C4-2B (cell line): ENCODE measurements at regions not wholly inside any gene's neighbourhood (a gene's known extent, or its start where the extent isn't known, plus 50 kb on each side); places are given as distances from the start of the nearest gene placed in this dataset.
A peak's percentile ranks its signal among the peaks of the same experiment; 100 is the strongest.
"Not testable (repeated sequence)": the region's sequence is repeated elsewhere in the genome, so short reads cannot be mapped to it uniquely, and the experiment has no call there.

ENCODE experiments used
- H3K27ac ChIP-seq: fragments of 450-650 bp; 2 replicates; pipeline ENCODE4 v1.5.1; 2017
- CTCF ChIP-seq: fragments of 450-650 bp; conservative IDR thresholded peaks from 2 replicates; pipeline ENCODE4 v1.5.1; 2017; ENCODE audit warnings: mild to moderate bottlenecking
- ZFX ChIP-seq: fragments of 450-650 bp; IDR thresholded peaks from 2 replicates; pipeline ENCODE4 v1.6.1; 2017

DNA sequence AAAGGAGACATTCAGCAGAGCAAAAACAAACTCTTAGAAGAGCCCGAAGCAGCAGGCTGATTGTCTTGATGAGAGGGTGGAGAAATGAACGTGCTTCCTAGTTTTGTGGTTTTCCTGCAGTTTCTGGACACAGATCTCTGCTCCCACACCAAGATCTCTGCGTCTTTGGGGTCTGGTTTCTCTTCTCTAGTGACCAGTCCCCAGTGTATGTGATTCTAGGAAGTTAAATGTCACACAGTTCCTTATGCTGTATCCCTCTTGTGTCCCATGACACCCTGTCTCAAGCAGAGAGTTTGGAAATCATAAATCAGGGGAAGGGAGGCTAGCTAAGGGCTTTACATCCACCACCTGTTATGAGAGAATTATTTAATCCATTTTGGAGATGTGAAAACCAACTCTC is 55.4 kb upstream of the KLF14 start:
- TF ChIP-seq ZFX (no peak), CTCF (no peak)
- no peak overlapping the region for H3K27ac ChIP-seq

DNA sequence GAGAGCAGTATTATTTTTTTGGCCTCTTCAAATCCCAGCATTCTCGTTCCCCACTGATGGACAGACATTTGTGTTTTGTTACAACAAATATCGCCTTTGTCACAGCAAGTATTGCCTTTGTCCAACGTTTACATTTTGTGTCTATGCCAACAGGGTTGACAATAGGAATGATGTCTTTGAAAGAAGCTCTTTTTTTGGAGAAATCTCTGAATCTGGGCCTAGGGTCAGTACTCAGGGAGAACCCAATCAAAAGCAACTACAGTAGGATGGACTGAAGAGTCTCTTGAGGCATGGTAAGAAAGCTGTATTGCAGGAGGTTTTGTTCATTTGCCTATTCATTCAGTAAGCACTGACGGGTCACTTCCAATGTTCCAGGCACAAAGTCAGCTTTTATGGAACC is 57.7 kb upstream of the KLF14 start:
- TF ChIP-seq ZFX = no peak
- TF ChIP-seq CTCF = no peak

DNA sequence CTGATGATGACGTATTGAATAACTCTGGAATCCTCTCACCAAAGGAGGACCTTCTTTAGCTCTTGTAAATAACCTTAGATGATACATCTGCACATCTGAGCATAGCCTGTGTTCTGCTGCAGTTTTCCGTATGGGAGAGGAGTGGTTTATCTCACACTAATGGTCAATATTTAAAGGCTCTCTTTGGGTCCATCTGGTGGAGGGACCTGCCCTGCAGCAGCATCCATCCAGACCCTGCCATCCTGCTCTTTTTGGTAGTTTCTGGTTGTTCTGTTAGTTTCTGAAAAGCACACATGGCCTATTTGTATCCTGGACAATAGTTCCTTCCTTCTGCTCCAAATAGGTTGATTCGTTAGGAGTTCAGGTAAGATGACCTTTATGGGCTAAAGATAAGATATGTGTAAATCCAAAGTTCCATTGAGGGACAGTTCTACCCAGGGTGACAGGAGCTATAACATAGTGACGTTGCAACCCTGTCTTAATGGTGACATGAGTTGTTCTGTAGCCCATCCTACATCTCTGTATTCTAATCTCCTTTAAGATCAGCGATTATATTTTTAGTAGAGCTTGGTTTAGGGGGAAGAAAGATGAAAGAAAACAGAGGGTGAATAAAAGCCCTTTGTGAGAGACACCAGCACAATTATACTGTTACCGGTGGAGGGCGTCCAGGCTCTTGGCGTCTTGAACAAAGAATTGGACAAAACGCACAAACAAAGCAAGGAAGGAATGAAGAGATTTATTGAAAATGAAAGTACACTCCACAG is 60.0 kb upstream of the KLF14 start:
- TF ChIP-seq CTCF = peak; percentile 22; the same call in 1 of the 2 replicates
- TF ChIP-seq ZFX = no peak

More for the DNA sequence above, 57.7 kb upstream of the KLF14 start:
- no peak overlapping the region for H3K27ac ChIP-seq

GRCh38 chr7:130794619-130794922 is 60.6 kb upstream of the KLF14 start:
- no peak overlapping the region for H3K27ac ChIP-seq
- TF ChIP-seq CTCF (no peak), ZFX (no peak)

More for the DNA sequence above, 60.0 kb upstream of the KLF14 start:
- H3K27ac ChIP-seq = no peak overlapping the region

GRCh38 chr7:130796425-130796824 is 62.4 kb upstream of the KLF14 start:
- not testable (repeated sequence) for H3K27ac ChIP-seq

- TF ChIP-seq ZFX (no peak), CTCF (no peak)
- H3K27ac ChIP-seq = no peak overlapping the region
These were observed 69.1 kb upstream of the KLF14 start for GRCh38 chr7:130803127-130803526.

DNA sequence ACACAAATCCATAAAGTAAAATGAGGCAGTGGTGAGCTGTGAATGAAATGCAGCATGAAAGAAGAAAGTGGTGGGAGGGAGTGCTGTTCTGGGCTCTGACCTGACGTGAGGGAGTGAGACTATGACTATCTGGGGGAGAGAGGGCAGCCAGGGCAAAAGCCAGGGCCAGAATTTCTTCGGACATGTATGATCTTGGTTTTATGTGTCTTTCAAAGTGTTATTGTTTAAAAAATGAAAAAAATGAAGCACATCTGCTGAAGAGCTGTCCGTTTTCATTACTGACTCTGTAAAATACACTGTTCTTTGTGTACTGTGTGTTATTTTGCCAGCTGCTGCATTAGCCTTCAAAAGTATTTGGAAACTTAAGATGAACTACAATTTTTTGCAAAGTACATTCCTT is 70.2 kb upstream of the KLF14 start:
- no peak overlapping the region for H3K27ac ChIP-seq
- TF ChIP-seq ZFX = no peak
- TF ChIP-seq CTCF = no peak

- H3K27ac ChIP-seq = not testable (repeated sequence)
These were observed 78.8 kb upstream of the KLF14 start for GRCh38 chr7:130812819-130813218.
